ENCODE measurements at regions not wholly inside any gene's neighbourhood (a gene's known extent, or its start where the extent isn't known, plus 50 kb on each side); places are given as distances from the start of the nearest gene placed in this dataset.

GRCh38 chr7:46589286-46589685, 668.2 kb upstream of the IGFBP3 start:
- H3K27ac Mint-ChIP-seq: no peak overlapping the region
- H3K4me3 ChIP-seq (ENCODE audit: control extremely low read depth in 1 of 5, extremely low read depth in 1 of 5, insufficient read depth in 1 of 5, low read depth in 2 of 5, low read length in 4 of 5): no peak overlapping the region
- ATAC-seq (ENCODE audit: low read depth): no peak
- no peak overlapping the region for H3K4me2 ChIP-seq (replicated peaks; ENCODE audit: low read depth, low read length, poor library complexity, severe bottlenecking)
- no peaks in the 10 kb centered on the region for H3K4me1 Mint-ChIP-seq
- no peak for DNase-seq
- no peak overlapping the region for H3K9ac ChIP-seq (ENCODE audit: low read length)
- intact Hi-C loops (cut with micrococcal nuclease): no loop called here
- peaks cover 0 to 5% (median 0%) of the 10 kb centered on the region in 3 donors for H3K9me3 ChIP-seq (ENCODE audit: control extremely low read depth in 1 of 3, control insufficient read depth in 2 of 3, insufficient read depth in 1 of 3, low read length in 2 of 3)
- no peaks in the 10 kb centered on the region for H4K20me1 ChIP-seq (ENCODE audit: control insufficient read depth, insufficient read depth, low read length, poor library complexity, severe bottlenecking)
- H3K27ac ChIP-seq (ENCODE audit: low read length in 2 of 2): no peak overlapping the region
- H3K79me2 ChIP-seq (ENCODE audit: control insufficient read depth, insufficient read depth, low read length): no peaks in the 10 kb centered on the region
- ChIA-PET POLR2A (no interaction called here), CTCF (no interaction called here)
- no peaks in the 10 kb centered on the region for H3K27me3 Mint-ChIP-seq
- no peaks in the 10 kb centered on the region for H3K4me1 ChIP-seq (ENCODE audit: control insufficient read depth in 2 of 2, insufficient read depth in 2 of 2, low read length in 2 of 2)
- H3K27me3 ChIP-seq (replicated peaks in 1 of 4; ENCODE audit: control extremely low read depth in 1 of 4, control insufficient read depth in 3 of 4, insufficient read depth in 4 of 4, low read length in 3 of 4): peaks cover 0 to 2% (median 0%) of the 10 kb centered on the region in 4 experiments
- peaks cover 4% of the 10 kb centered on the region for H3K9me3 Mint-ChIP-seq (ENCODE audit: insufficient read depth)
- no peaks in the 10 kb centered on the region for H3K36me3 ChIP-seq (replicated peaks in 1 of 2; ENCODE audit: control extremely low read depth in 1 of 2, control insufficient read depth in 1 of 2, extremely low read depth in 1 of 2, insufficient read depth in 2 of 2, low read length in 1 of 2)
- 72% methylated on average over 5 of the region's 5 CpGs for WGBS (ENCODE audit: insufficient coverage)
- no peak for TF ChIP-seq EZH2 (IDR thresholded peaks at IDR 0.05; ENCODE audit: borderline replicate concordance, insufficient read depth, low read depth, low read length, poor library complexity, severe bottlenecking)
- TF ChIP-seq, protein P1, sequence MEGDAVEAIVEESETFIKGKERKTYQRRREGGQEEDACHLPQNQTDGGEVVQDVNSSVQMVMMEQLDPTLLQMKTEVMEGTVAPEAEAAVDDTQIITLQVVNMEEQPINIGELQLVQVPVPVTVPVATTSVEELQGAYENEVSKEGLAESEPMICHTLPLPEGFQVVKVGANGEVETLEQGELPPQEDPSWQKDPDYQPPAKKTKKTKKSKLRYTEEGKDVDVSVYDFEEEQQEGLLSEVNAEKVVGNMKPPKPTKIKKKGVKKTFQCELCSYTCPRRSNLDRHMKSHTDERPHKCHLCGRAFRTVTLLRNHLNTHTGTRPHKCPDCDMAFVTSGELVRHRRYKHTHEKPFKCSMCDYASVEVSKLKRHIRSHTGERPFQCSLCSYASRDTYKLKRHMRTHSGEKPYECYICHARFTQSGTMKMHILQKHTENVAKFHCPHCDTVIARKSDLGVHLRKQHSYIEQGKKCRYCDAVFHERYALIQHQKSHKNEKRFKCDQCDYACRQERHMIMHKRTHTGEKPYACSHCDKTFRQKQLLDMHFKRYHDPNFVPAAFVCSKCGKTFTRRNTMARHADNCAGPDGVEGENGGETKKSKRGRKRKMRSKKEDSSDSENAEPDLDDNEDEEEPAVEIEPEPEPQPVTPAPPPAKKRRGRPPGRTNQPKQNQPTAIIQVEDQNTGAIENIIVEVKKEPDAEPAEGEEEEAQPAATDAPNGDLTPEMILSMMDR (IDR thresholded peaks at IDR 0.05): no peak
- H3K4me3 Mint-ChIP-seq: no peak overlapping the region
- H2AFZ ChIP-seq (ENCODE audit: insufficient read depth, low read depth, low read length, poor library complexity, severe bottlenecking): no peak overlapping the region

DNA sequence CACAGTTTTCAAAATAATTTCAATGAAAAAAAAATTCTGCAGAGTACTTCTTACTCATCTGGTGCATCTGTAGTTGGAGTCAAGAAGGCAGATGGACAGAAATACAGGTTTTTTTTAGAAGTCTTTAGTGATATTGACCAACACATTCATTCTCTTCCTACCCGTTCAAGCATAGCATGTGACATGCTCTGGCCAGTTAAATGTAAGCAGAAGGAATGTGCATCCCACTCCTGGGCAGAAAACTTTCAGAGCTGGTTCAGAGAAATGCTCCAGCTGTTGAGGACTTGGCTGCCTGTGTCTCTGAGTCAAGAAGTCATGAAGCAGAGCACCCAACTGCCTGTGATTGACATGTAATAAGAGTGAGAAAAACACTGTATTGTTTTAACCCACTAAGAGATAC, 665.3 kb upstream of the IGFBP3 start:
- ChIA-PET CTCF (no interaction called here), POLR2A (no interaction called here)
- no peaks in the 10 kb centered on the region for H3K36me3 ChIP-seq (replicated peaks in 1 of 2; ENCODE audit: control extremely low read depth in 1 of 2, control insufficient read depth in 1 of 2, extremely low read depth in 1 of 2, insufficient read depth in 2 of 2, low read length in 1 of 2)
- DNase-seq: no peak
- H3K4me1 ChIP-seq (ENCODE audit: control insufficient read depth in 2 of 2, insufficient read depth in 2 of 2, low read length in 2 of 2): no peaks in the 10 kb centered on the region
- no CpG with 5 or more reads among the region's 1 CpG for WGBS (ENCODE audit: insufficient coverage)
- H2AFZ ChIP-seq (ENCODE audit: insufficient read depth, low read depth, low read length, poor library complexity, severe bottlenecking): no peak overlapping the region
- no peak overlapping the region for H3K4me3 ChIP-seq (ENCODE audit: control extremely low read depth in 1 of 5, extremely low read depth in 1 of 5, insufficient read depth in 1 of 5, low read depth in 2 of 5, low read length in 4 of 5)
- no peak overlapping the region for H3K4me2 ChIP-seq (replicated peaks; ENCODE audit: low read depth, low read length, poor library complexity, severe bottlenecking)
- H3K27me3 ChIP-seq (replicated peaks in 1 of 4; ENCODE audit: control extremely low read depth in 1 of 4, control insufficient read depth in 3 of 4, insufficient read depth in 4 of 4, low read length in 3 of 4): peaks cover 0 to 2% (median 0%) of the 10 kb centered on the region in 4 experiments
- H4K20me1 ChIP-seq (ENCODE audit: control insufficient read depth, insufficient read depth, low read length, poor library complexity, severe bottlenecking): no peaks in the 10 kb centered on the region
- no peak overlapping the region for H3K9ac ChIP-seq (ENCODE audit: low read length)
- H3K27ac ChIP-seq (ENCODE audit: low read length in 2 of 2): no peak overlapping the region
- peaks cover 0 to 5% (median 0%) of the 10 kb centered on the region in 3 donors for H3K9me3 ChIP-seq (ENCODE audit: control extremely low read depth in 1 of 3, control insufficient read depth in 2 of 3, insufficient read depth in 1 of 3, low read length in 2 of 3)
- ATAC-seq (ENCODE audit: low read depth): no peak
- no peak overlapping the region for H3K4me3 Mint-ChIP-seq
- peaks cover 4% of the 10 kb centered on the region for H3K9me3 Mint-ChIP-seq (ENCODE audit: insufficient read depth)
- intact Hi-C loops (cut with micrococcal nuclease): no loop called here
- TF ChIP-seq, protein P1 (IDR thresholded peaks at IDR 0.05): no peak
- TF ChIP-seq EZH2 (IDR thresholded peaks at IDR 0.05; ENCODE audit: borderline replicate concordance, insufficient read depth, low read depth, low read length, poor library complexity, severe bottlenecking): no peak
- no peaks in the 10 kb centered on the region for H3K79me2 ChIP-seq (ENCODE audit: control insufficient read depth, insufficient read depth, low read length)
- H3K4me1 Mint-ChIP-seq: no peaks in the 10 kb centered on the region
- H3K27me3 Mint-ChIP-seq: no peaks in the 10 kb centered on the region
- no peak overlapping the region for H3K27ac Mint-ChIP-seq
